GM21619 (cell line): ENCODE measurements at regions not wholly inside any gene's neighbourhood (a gene's known extent, or its start where the extent isn't known, plus 50 kb on each side); places are given as distances from the start of the nearest gene placed in this dataset.

Experiments used
- ATAC-seq: cut with Tn5 transposase; IDR thresholded peaks from one replicate; pipeline ENCODE4 v1.9.1; 2021; ENCODE audit not compliant: unreplicated experiment

DNA sequence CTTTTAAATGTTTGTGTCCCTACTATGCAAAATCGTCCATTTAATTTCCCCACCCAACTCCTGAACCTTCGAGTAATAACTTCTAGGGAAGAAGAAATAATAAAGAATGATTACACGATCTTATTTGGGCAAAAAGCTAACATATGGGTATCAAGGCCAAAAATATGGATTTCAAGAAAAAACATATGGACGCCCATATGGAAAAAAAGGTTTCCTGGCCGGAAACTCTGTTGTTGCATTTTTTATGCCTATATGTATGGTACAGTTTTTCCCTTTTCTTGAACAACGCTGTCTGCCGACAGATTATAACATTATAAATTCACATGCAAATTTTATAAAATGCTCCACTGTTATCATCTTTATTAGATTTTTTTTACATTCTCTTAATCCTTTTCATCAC, 167.6 kb upstream of the ESRRG start:
- ATAC-seq, result no peak

DNA sequence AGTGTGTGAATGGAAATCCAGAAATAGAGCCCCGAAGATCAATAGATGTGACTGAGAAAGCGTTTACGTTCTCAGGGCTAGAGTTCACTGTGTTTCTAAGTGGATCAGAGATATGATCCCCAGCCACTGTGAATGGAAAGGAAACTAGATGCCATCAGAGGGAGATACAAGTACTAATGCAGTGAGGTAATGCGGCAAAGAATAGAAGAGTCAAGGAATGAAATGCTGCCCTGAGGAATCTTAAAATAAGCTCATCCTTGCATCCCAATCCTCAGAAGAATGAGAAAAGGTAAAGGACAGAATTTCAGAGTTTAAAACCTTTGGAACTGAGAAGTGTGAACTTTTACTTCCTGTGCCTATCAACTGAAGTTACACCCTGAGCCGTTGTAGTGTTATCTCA, 165.5 kb upstream of the ESRRG start:
- no peak for ATAC-seq

DNA sequence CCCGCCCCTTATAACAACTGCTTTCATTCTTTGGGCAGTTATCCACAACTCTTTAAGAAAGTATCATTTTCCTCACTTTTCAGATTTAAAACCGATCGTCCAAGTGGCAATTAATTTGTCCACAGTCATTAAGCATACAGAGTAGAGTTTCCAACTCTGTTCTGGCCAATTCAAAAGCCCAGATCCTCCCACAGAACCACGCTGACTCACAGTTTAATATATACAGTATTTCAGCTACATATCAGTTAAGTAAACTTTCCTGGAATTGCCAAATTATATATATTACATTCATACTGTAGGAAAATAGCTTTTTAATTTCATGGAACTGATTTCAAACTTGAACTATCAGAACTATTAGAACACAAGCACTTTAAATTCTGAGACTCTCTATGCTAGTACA, 163.8 kb upstream of the ESRRG start:
- ATAC-seq, result no peak

DNA sequence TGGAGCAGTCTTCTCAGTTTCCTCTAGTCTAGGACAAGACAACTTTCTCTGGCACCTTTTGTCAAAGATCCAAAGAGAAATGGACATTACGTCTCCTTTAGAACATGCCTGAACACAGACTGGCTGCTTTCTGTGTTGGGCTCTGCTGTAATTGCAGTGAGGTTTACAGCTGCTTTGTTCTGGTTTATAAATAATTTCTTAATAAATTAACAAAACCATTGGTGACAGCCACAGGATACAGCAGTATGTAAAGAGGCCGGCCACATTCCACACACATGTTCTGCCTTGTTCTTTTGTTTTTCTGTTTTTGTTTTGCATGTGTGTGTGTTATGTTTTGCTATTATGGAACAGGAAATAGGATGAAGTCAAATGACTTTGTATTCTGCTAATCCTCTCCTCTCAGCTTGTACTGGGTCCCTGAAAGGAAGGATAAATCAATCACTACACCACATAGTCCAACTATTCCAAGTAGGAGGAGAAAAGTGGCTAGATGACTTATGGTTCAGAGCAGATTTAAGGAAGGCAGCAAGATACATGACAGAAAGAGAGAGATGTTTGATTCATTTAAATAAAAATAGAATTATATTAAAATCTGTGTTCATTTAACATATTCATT, 161.5 kb upstream of the ESRRG start:
- ATAC-seq, result no peak

DNA sequence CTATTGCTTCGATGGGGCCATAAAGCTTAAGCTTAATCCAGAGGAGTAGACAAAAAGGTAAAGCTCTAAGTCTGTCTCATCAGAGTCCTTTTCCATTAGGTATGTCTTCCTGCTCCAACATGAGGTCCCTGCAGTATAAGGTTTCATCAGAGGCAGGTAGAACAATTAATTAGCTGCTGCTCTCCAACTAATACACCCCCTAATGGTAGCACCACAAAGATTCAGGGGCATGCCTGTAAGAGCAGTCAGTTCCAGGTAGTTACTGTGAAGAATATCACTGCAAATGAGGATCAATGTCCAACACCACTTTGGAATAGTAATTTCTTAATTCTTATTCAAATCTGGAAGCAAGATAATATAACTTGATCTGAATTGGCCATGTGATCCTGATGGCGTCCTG, 160.3 kb upstream of the ESRRG start:
- ATAC-seq, result no peak

DNA sequence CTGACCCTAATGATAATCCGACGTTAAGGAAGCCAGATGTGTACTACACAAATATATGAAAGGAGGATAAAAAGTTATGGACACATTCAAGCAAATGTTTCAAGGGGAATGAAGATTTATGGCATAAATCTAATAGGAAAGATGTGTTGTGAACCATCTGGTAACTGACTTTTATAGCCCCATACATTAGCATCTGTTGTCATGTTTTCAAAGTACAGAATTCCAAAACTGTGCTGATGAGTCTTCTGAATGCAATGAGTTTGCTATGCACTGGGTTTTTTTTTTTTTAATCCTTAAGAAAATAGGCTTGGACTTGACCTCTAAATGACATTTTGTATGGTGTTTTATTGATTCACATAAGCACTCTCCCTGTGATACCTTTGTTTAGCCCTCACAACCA, 158.5 kb upstream of the ESRRG start:
- ATAC-seq, result no peak

DNA sequence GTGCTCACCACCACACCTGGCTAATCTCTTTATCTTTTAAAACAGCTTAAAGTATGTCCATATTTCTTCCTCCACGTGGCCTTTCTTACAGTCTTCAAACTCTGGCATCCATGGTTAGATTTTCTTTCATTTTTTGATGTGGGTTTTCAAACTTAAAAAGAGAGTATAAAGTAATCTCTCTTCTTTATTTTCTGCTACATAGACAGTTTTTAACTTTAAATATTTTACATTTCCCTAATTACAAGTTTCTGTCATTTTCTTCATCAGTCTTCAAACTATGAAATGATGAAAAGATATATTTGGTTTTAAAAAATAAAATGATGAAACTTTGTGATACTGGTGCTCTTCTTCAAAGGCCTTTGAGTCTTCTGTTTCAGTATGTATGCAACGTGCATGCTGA, 143.5 kb upstream of the ESRRG start:
- ATAC-seq, result no peak

DNA sequence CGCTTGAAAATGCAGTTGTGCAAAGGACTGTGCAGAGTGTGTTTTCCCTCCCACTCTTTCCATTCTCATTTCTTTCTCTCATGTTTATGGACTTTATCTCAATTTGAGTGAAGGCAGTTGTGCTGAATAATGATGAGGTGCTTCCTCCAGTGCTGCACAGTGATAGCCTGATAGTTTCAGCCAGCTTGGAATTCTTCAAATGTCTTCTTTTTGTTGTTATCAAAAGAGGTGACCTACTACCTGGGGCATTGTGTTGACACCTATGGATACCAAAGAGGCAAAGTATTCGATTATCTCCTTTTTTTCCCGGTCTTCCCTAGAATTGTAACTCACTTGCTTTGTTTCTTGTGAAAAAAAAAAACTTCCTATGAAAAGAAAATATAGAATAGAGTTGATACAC, 132.6 kb upstream of the ESRRG start:
- ATAC-seq, result no peak

DNA sequence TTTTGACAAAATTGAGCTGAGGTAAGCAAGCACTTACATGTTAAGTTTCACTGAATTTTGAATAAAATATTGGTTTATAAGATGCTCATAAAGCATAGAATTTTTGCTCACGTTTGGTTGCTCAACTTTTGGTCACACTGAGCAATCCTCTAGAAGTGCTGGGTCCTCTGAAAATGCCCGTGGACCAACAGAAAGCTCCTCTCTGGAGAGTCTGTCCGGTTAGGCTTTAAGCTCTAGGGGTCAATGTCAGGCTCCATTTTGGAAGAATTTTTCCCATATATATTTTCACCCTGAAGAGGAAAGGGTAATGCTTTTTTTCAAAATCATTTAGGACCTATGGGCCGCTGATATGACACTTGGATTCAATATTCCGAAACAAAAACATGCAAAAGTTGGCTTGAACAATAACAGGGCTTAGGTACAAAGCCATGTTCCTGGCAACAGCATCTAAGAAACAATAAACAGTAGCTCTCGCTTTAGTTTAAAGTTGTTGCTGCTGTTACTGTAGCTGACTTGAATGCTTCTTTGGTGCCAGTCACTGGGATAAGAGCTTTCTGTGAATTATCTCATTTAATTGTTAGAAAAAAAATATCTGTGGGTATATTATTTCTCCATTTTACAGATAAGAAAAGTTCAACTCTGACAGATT, 131.7 kb upstream of the ESRRG start:
- ATAC-seq, result no peak

DNA sequence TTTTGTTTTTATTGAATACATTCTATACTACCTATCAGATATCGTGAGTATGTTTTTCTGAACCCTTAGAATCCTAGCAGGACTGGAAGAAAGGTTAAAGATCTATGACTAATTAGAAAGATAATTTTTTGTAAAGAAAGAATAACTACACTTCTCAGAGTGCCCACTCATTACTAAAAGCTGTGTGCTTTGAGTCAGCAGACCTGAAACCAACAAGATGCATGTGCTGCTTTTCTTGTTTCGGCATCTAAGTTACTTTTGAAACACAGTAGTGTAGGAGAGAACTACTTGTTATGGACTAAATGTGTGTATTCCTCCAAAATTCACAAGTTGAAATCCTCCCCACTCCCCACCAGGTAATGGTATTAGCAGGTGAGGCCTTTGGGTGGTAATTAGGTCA, 127.8 kb upstream of the ESRRG start:
- no peak for ATAC-seq

DNA sequence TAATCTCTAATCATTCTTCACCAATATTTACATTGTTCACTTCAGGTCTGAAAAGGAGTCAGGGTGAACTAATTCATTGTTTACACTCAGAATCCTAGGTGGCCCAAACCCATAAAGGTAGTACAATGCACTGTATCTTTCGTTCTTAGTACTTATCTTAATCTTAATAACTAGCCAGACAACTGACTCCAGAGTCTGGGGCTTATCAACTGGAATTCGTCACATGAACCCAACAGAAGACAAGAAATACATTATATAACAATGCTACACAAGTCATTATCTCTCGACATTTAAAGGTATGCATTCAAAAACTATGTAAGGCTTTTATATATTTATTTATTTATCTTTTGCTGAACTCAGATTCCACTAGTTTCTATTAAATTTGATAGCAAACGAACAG, 125.9 kb upstream of the ESRRG start:
- ATAC-seq, result no peak

DNA sequence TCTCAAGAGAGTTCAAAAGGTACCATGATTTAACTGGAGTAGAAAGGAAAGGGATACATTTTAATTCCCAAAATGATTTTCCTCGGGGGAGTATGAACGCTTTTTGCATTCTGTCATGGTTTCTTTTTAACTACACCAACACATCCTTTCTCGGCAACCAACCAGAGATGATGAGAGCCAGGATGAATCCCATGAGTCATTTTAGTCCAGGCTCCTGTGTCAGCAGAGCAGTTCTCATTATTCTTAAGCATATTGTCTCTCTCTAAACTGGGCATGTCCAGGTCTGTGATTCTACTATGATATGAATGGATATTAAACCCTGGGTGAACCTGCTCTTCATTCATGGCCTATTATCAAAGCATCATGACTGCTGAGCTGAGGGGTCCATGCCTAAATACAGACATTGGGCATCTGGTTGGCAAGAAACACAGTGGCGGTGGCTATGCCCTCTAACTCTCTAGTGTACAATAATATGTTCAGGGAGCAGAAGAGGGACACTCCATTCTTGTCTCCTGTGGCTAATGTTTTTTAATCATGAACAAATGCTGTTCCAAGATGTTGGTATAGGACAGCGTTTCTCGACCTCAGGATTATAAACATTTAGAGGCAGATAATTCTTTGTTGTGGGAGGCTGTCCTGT, 124.3 kb upstream of the ESRRG start:
- no peak for ATAC-seq

DNA sequence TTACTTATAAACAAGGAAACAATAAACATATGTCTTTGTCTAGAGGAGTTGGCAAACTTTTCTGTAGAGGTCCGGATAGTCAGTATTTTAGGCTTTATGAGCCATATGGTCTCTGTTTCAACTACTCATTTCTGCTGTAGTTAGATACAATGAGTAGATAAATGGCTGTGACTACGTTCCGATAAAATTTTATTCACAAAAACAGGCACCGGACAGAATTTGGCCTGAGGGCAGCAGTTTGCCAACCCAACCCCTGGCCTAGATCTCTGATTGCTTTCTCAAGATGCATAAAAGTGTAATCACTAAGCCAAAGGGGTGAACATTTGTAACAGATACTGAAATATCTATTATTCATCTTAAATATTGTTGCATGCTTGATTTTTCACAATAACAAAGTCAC, 123.1 kb upstream of the ESRRG start:
- ATAC-seq, result no peak

DNA sequence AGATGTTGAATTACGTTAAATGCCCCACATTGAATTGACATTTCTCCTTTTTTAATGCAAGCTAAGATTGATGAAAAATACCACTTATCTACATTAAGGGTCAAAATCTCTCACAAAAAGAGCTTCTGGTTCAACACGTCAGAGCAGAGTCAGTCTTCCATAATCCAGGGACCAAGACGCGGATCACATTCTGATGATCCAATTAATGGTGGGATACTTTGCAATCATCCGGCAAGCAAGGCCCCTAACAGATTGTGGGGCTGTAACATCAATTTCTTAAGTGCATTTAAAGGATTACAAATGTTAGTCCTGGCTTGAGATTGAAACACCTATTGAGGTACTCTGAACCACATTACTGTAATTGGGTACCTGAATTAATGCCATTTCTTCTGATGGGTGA, 120.2 kb upstream of the ESRRG start:
- ATAC-seq, result no peak

DNA sequence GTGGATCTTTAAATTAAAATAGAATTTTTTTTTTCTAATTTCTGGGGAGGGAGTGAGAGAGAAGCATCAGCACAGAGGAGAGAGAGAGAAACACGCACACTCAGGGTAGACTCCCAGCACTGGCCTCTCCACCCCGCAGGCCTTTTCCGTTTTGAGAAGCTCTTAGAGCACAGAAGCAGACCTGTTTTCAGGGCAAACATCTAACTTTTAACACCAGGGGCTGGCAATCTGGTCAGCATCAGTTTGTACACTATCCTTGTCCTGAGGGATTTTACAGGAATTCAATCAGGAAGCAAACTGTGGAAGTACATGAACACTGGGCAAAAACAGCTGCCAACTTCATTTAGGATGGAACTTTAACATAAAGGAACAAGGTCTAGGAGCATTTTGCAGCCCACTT, 117.9 kb upstream of the ESRRG start:
- ATAC-seq, result no peak

DNA sequence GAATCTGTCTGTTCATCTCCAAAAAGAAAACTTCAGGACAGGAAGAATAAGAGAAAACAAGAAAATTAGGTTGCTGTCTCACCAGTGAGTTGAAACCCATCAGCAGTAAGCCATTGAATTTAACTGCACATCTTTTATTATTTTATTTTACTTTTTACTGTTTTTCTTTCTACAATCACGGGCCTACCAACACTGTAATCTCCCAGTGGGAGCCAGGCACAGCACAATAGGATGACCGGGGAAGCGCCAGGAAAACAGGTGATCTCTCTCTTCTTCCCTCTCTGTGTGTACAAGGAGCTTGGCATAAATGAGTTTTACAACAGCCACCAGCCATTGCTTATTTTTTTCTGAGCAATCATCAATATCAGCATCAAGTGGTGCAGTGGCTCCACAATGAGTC, 113.1 kb upstream of the ESRRG start:
- no peak for ATAC-seq

DNA sequence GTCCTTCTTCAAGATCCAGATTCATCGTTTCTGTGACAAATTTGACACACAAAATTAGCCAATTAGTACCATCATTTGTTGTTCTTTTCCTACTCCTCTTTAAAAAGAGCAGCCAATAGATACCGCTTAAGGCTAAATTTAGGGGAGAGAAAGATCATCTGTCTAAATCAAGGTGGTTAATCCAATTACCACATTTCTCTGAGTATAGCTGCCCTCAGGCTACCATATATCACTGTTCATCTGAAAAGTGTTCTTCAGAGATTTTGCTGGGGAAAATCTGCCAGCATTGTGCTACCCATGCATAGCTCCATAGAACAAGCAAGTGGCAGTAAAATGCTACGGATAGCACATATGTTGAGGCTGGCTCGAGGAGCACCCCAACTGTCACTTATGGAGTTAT, 110.3 kb upstream of the ESRRG start:
- no peak for ATAC-seq

DNA sequence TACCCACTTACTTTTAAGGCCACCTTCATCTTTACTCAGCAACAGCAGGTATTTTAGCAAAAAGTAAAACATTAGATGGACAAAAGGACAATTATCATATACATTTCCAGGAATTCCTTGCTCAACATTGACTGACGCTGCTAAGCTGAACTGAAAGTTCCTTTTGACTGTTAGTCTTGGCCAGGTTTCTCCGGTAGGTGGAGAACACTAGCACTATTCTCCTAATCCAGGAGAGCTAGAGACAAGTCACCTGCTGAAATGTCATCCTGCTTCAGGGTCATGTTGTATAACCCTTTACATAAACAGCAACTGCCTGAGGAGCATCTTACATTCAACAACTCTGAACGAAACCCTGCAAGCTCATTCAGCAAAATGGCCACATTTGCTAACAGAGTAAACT, 109.0 kb upstream of the ESRRG start:
- no peak for ATAC-seq

DNA sequence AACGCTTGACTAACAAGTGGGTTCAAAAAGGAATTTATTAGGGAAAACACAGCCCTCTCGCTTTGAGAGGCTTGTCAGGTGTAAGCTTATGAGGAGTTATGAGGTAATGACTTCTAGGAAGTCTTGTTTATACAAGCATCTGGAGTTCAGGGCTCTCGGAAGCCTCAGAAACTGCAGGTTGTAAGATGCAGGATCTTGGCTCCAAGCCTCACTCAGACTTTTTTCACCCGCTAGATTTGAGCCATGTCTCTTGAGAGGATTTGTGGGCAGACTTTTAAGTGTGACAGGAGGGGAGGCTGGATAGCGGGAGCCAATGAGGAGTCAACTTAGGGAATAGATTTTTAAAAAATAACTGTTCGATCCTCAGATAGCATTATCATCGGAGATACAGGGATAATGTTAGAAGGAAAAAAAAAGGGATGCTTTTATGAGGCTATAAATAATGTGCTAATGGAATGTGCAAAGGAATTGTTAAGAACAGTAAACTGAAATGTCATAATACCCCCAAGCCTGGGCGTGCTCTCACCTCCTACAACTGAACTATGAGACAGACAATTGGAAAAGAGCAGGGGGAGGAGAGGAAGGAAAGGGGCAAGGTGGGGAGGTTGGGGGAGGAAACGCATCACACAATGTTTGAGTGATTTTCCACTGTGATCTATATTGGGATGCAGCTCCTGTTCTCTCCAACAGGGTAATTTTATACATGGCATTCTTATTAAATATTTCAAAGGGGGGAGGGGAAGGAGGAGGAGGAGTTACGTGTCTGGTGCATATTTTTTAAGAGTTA, 107.4 kb upstream of the ESRRG start:
- no peak for ATAC-seq

DNA sequence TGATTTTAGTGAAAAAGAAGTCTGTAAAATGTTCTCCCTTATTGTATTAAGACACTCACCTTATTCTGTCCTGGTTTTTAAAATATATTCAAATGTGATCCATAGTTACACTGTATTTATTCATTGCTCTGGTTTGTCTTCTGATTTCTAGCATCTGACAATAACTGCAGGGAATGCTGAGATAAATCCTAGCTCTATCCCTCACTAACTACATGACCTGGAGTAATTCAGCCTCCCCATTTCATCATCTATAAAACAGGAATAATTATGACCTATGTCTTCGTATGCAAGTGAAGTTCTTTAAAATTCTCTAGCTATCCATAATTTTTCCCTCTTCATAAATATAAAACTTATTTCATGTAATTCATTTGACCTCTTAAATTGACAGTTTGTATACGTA, 104.0 kb upstream of the ESRRG start:
- no peak for ATAC-seq

DNA sequence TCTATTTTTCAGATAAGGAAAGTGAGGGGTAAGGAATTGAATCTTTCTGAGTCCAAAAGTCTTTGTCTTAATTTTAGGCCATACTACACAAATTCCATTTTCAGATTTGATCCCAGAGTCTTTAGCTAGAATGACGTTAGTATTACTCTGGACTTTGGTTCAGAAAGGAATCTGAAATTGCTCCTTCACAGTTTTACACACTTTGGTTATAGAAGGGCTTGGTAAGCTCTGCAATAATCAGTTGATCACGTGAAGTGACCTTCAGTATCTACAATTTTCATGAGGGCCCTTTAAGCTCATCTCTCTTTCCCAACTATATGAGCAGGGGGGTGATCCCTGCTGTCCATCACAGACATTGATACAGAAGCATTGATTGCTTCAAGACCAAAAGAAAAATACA, 103.4 kb upstream of the ESRRG start:
- ATAC-seq, result no peak

DNA sequence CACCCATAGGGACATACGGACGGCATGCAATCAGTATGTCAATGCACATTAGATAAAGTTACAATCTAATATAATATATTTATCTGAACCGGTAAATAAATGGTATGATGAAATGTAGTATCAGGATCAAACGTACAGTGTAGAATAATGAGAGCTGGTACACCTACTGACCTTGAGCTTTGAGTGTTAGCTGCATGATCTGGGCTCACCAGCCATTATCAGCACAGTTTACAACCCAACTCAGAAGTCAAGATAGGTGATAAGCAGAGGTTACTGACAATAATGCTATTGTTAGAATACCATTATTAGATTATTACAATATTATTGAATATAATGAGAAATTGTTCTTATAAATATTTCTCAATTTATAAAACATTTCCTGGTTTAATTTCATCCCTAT, 103.0 kb upstream of the ESRRG start:
- ATAC-seq, result no peak
